ENCODE measurements at regions not wholly inside any gene's neighbourhood (a gene's known extent, or its start where the extent isn't known, plus 50 kb on each side); places are given as distances from the start of the nearest gene placed in this dataset.

GRCh38 chr5:173689737-173690360, 73.4 kb upstream of the BOD1 start:
- DNase-seq (ENCODE audit: low read depth in 2 of 2), result no peak

- no peak for DNase-seq (ENCODE audit: low read depth in 2 of 2)
Measured at GRCh38 chr5:173691931-173692330, 75.5 kb upstream of the BOD1 start.

- DNase-seq (ENCODE audit: low read depth in 2 of 2), result no peak
Measured at GRCh38 chr5:173693670-173694069, 77.2 kb upstream of the BOD1 start.

GRCh38 chr5:173696216-173696615, 79.8 kb upstream of the BOD1 start:
- no peak for DNase-seq (ENCODE audit: low read depth in 2 of 2)

- no peak for DNase-seq (ENCODE audit: low read depth in 2 of 2)
Measured at GRCh38 chr5:173697931-173698579, 81.6 kb upstream of the BOD1 start.

GRCh38 chr5:173699966-173700365, 83.5 kb upstream of the BOD1 start:
- no peak for DNase-seq (ENCODE audit: low read depth in 2 of 2)

- no peak for DNase-seq (ENCODE audit: low read depth in 2 of 2)
Measured at GRCh38 chr5:173703466-173703865, 87.0 kb upstream of the BOD1 start.

- no peak for DNase-seq (ENCODE audit: low read depth in 2 of 2)
Measured at GRCh38 chr5:173704615-173705511, 88.4 kb upstream of the BOD1 start.

GRCh38 chr5:173705512-173706044, 89.1 kb upstream of the BOD1 start:
- DNase-seq (ENCODE audit: low read depth in 2 of 2), result no peak

GRCh38 chr5:173706700-173707099, 90.2 kb upstream of the BOD1 start:
- DNase-seq (ENCODE audit: low read depth in 2 of 2), result no peak

- DNase-seq (ENCODE audit: low read depth in 2 of 2), result no peak
Measured at GRCh38 chr5:173707392-173707791, 90.9 kb upstream of the BOD1 start.

GRCh38 chr5:173709145-173709544, 92.7 kb upstream of the BOD1 start:
- DNase-seq (ENCODE audit: low read depth in 2 of 2), result no peak

- no peak for DNase-seq (ENCODE audit: low read depth in 2 of 2)
Measured at GRCh38 chr5:173709761-173710160, 93.3 kb upstream of the BOD1 start.

- no peak for DNase-seq (ENCODE audit: low read depth in 2 of 2)
Measured at GRCh38 chr5:173710528-173710927, 94.1 kb upstream of the BOD1 start.

GRCh38 chr5:173711466-173711865, 95.0 kb upstream of the BOD1 start:
- no peak for DNase-seq (ENCODE audit: low read depth in 2 of 2)

GRCh38 chr5:173712609-173713175, 96.2 kb upstream of the BOD1 start:
- DNase-seq (ENCODE audit: low read depth in 2 of 2), result no peak

- DNase-seq (ENCODE audit: low read depth in 2 of 2), result no peak
Measured at GRCh38 chr5:173714551-173715428, 98.3 kb upstream of the BOD1 start.

- no peak for DNase-seq (ENCODE audit: low read depth in 2 of 2)
Measured at GRCh38 chr5:173715607-173716006, 99.2 kb upstream of the BOD1 start.

GRCh38 chr5:173716058-173716682, 99.7 kb upstream of the BOD1 start:
- DNase-seq (ENCODE audit: low read depth in 2 of 2), result no peak

- DNase-seq (ENCODE audit: low read depth in 2 of 2), result no peak
Measured at GRCh38 chr5:173717959-173718358, 101.5 kb upstream of the BOD1 start.

GRCh38 chr5:173718469-173718868, 102.0 kb upstream of the BOD1 start:
- DNase-seq (ENCODE audit: low read depth in 2 of 2), result no peak

All from stimulated activated CD4-positive, alpha-beta T cell treated with anti-CD3 and anti-CD28 coated beads, Interleukin-15, amount 100 ng/mL, for 48 hours (primary cell).